GM21825 (cell line): ENCODE measurements at regions not wholly inside any gene's neighbourhood (a gene's known extent, or its start where the extent isn't known, plus 50 kb on each side); places are given as distances from the start of the nearest gene placed in this dataset.

Experiments used
- ATAC-seq: cut with Tn5 transposase; IDR thresholded peaks from one replicate; pipeline ENCODE4 v1.9.1; 2021; ENCODE audit warnings: mild to moderate bottlenecking, moderate library complexity; ENCODE audit not compliant: unreplicated experiment

GRCh38 chr2:128755695-128756364, 437.2 kb upstream of the HS6ST1 start:
- no peak for ATAC-seq

GRCh38 chr2:128756365-128756717, 437.7 kb upstream of the HS6ST1 start:
- ATAC-seq: no peak

- ATAC-seq: no peak
Observed at GRCh38 chr2:128765811-128766210, 447.1 kb upstream of the HS6ST1 start.

- no peak for ATAC-seq
Observed at GRCh38 chr2:128768041-128768440, 449.4 kb upstream of the HS6ST1 start.

- no peak for ATAC-seq
Observed at GRCh38 chr2:128769457-128770142, 450.9 kb upstream of the HS6ST1 start.

GRCh38 chr2:128770143-128771085, 451.7 kb upstream of the HS6ST1 start:
- ATAC-seq: no peak

- no peak for ATAC-seq
Observed at GRCh38 chr2:128771401-128771800, 452.7 kb upstream of the HS6ST1 start.

GRCh38 chr2:128772671-128773070, 454.0 kb upstream of the HS6ST1 start:
- no peak for ATAC-seq

- ATAC-seq: no peak
Observed at GRCh38 chr2:128773641-128774319, 455.1 kb upstream of the HS6ST1 start.

GRCh38 chr2:128774320-128775216, 455.9 kb upstream of the HS6ST1 start:
- ATAC-seq: no peak

- no peak for ATAC-seq
Observed at GRCh38 chr2:128775217-128775913, 456.7 kb upstream of the HS6ST1 start.

- no peak for ATAC-seq
Observed at GRCh38 chr2:128775914-128776285, 457.2 kb upstream of the HS6ST1 start.

GRCh38 chr2:128776461-128777195, 458.0 kb upstream of the HS6ST1 start:
- ATAC-seq: no peak

- ATAC-seq: no peak
Observed at GRCh38 chr2:128777196-128778035, 458.7 kb upstream of the HS6ST1 start.

GRCh38 chr2:128778843-128779242, 460.2 kb upstream of the HS6ST1 start:
- no peak for ATAC-seq

GRCh38 chr2:128779301-128780095, 460.8 kb upstream of the HS6ST1 start:
- no peak for ATAC-seq

- no peak for ATAC-seq
Observed at GRCh38 chr2:128780434-128781080, 461.9 kb upstream of the HS6ST1 start.
